ENCODE measurements at regions not wholly inside any gene's neighbourhood (a gene's known extent, or its start where the extent isn't known, plus 50 kb on each side); places are given as distances from the start of the nearest gene placed in this dataset.

- TF ChIP-seq FOSL1 (tag; conservative IDR thresholded peaks at IDR 0.05) (peak; percentile 77), ZBTB33 (CRISPR knock-in tag; IDR thresholded peaks at IDR 0.05) (no peak), ELF1 (tag; IDR thresholded peaks at IDR 0.05) (peak; percentile 31; the same call in 1 of the 2 replicates), BCL6 (CRISPR knock-in tag; IDR thresholded peaks at IDR 0.05) (no peak), ZNF23 (CRISPR knock-in tag; IDR thresholded peaks at IDR 0.05) (no peak), ZZZ3 (IDR thresholded peaks at IDR 0.05) (no peak), KLF16 (IDR thresholded peaks at IDR 0.05) (no peak), PHF20 (IDR thresholded peaks at IDR 0.05; ENCODE audit: partially characterized antibody) (peak; percentile 39), EGR1 (conservative IDR thresholded peaks at IDR 0.05) (no peak), NR1H2 (CRISPR knock-in tag; IDR thresholded peaks at IDR 0.05) (no peak), CBFA2T2 (conservative IDR thresholded peaks at IDR 0.05) (no peak), ZNF551 (CRISPR knock-in tag; IDR thresholded peaks at IDR 0.05) (no peak), TSC22D4 (tag; IDR thresholded peaks at IDR 0.05) (no peak), MTA3 (IDR thresholded peaks at IDR 0.05; ENCODE audit: borderline replicate concordance) (peak; percentile 32; the same call in 1 of the 2 replicates), DEAF1 (CRISPR knock-in tag; IDR thresholded peaks at IDR 0.05) (no peak), E2F3 (CRISPR knock-in tag; IDR thresholded peaks at IDR 0.05) (no peak), ZC3H11A (IDR thresholded peaks at IDR 0.05; ENCODE audit: low read depth, low read length) (no peak), POLR2H (tag; IDR thresholded peaks at IDR 0.05; ENCODE audit: low read depth) (no peak), KDM5B (IDR thresholded peaks at IDR 0.05; ENCODE audit: insufficient replicate concordance, low read depth, low read length) (peak; percentile 39), FOXA1 (IDR thresholded peaks at IDR 0.05; ENCODE audit: borderline replicate concordance) (no peak), SMARCB1 (IDR thresholded peaks at IDR 0.05; ENCODE audit: insufficient read length, low read depth) (no peak), EZH2 (IDR thresholded peaks at IDR 0.05; ENCODE audit: borderline replicate concordance, low read depth, low read length) (no peak), NCOA2 (IDR thresholded peaks at IDR 0.05; ENCODE audit: partially characterized antibody in 2 of 2) (no peak), NR2C2 (CRISPR knock-in tag; IDR thresholded peaks at IDR 0.05) (no peak), NR2C2 (tag; IDR thresholded peaks at IDR 0.05) (peak; percentile 59; the same call in 1 of the 2 replicates), ZNF184 (CRISPR knock-in tag; IDR thresholded peaks at IDR 0.05) (no peak), TAL1 (IDR thresholded peaks at IDR 0.05) (no peak)
- TF ChIP-seq, protein P1, sequence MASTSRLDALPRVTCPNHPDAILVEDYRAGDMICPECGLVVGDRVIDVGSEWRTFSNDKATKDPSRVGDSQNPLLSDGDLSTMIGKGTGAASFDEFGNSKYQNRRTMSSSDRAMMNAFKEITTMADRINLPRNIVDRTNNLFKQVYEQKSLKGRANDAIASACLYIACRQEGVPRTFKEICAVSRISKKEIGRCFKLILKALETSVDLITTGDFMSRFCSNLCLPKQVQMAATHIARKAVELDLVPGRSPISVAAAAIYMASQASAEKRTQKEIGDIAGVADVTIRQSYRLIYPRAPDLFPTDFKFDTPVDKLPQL (IDR thresholded peaks at IDR 0.05; ENCODE audit: extremely low read depth, insufficient read length), result no peak
Observed at GRCh38 chr1:182149411-182149965, 88.0 kb upstream of the ZNF648 start (continued).

Data from K562 (cell line).